ENCODE measurements at regions not wholly inside any gene's neighbourhood (a gene's known extent, or its start where the extent isn't known, plus 50 kb on each side); places are given as distances from the start of the nearest gene placed in this dataset.
A peak's percentile ranks its signal among the peaks of the same experiment; 100 is the strongest.
"Not testable (repeated sequence)": the region's sequence is repeated elsewhere in the genome, so short reads cannot be mapped to it uniquely, and the experiment has no call there.

GRCh38 chr1:804378-805115 is 118.1 kb upstream of the OR4F16 start:
- H3K36me3 Mint-ChIP-seq, H3K4me3 Mint-ChIP-seq, H3K27me3 Mint-ChIP-seq, H3K4me1 Mint-ChIP-seq, ATAC-seq, H3K9me3 Mint-ChIP-seq, H3K27ac Mint-ChIP-seq, POLR2A ChIA-PET, DNase-seq: not testable (repeated sequence)

- H3K9me3 Mint-ChIP-seq, POLR2A ChIA-PET, DNase-seq, ATAC-seq, H3K36me3 Mint-ChIP-seq, H3K27me3 Mint-ChIP-seq, H3K4me1 Mint-ChIP-seq, H3K27ac Mint-ChIP-seq, H3K4me3 Mint-ChIP-seq: not testable (repeated sequence)
Observed at GRCh38 chr1:805310-805709, 118.4 kb upstream of the SAMD11 start.

GRCh38 chr1:807066-807465 is 116.7 kb upstream of the SAMD11 start:
- DNase-seq, ATAC-seq, POLR2A ChIA-PET, H3K9me3 Mint-ChIP-seq, H3K36me3 Mint-ChIP-seq, H3K27ac Mint-ChIP-seq, H3K4me1 Mint-ChIP-seq, H3K27me3 Mint-ChIP-seq, H3K4me3 Mint-ChIP-seq: not testable (repeated sequence)

GRCh38 chr1:807699-808390 is 115.9 kb upstream of the SAMD11 start:
- ATAC-seq, H3K36me3 Mint-ChIP-seq, H3K9me3 Mint-ChIP-seq, H3K27me3 Mint-ChIP-seq, H3K4me1 Mint-ChIP-seq, POLR2A ChIA-PET, H3K4me3 Mint-ChIP-seq, DNase-seq: not testable (repeated sequence)
- H3K27ac Mint-ChIP-seq = peak overlapping the region in 2 of 10 donors; percentile 21 to 40

GRCh38 chr1:810949-811348 is 112.8 kb upstream of the SAMD11 start:
- not testable (repeated sequence) for DNase-seq, H3K36me3 Mint-ChIP-seq, H3K4me3 Mint-ChIP-seq

GRCh38 chr1:812535-813127 is 111.1 kb upstream of the SAMD11 start:
- POLR2A ChIA-PET, ATAC-seq, H3K9me3 Mint-ChIP-seq, H3K36me3 Mint-ChIP-seq, H3K27me3 Mint-ChIP-seq, DNase-seq: not testable (repeated sequence)
- Mint-ChIP-seq H3K4me1 (peaks cover 7 to 21% (median 16%) of the 10 kb centered on the region in 4 donors), H3K27ac (peak overlapping the region in 2 of 10 donors; percentile 14 to 27), H3K4me3 (peak overlapping the region in 1 of 10 donors; percentile 12)

More at GRCh38 chr1:810949-811348, 112.8 kb upstream of the SAMD11 start:
- POLR2A ChIA-PET, H3K9me3 Mint-ChIP-seq, H3K27ac Mint-ChIP-seq, ATAC-seq, H3K27me3 Mint-ChIP-seq, H3K4me1 Mint-ChIP-seq: not testable (repeated sequence)

- POLR2A ChIA-PET, H3K4me3 Mint-ChIP-seq, DNase-seq, ATAC-seq, H3K9me3 Mint-ChIP-seq, H3K27ac Mint-ChIP-seq, H3K27me3 Mint-ChIP-seq: not testable (repeated sequence)
- H3K36me3 Mint-ChIP-seq = peaks cover 0 to 14% (median 2%) of the 10 kb centered on the region in 3 donors
- peaks cover 5 to 21% (median 19%) of the 10 kb centered on the region in 4 donors for H3K4me1 Mint-ChIP-seq
Observed at GRCh38 chr1:814543-814942, 109.2 kb upstream of the SAMD11 start.

GRCh38 chr1:815147-815922 is 108.4 kb upstream of the SAMD11 start:
- H3K36me3 Mint-ChIP-seq = peaks cover 0 to 14% (median 2%) of the 10 kb centered on the region in 3 donors
- DNase-seq, H3K27me3 Mint-ChIP-seq, ATAC-seq, H3K9me3 Mint-ChIP-seq, H3K4me3 Mint-ChIP-seq, POLR2A ChIA-PET: not testable (repeated sequence)
- peak overlapping the region in 1 of 10 donors; percentile 4 for H3K27ac Mint-ChIP-seq
- peaks cover 5 to 21% (median 19%) of the 10 kb centered on the region in 4 donors for H3K4me1 Mint-ChIP-seq

GRCh38 chr1:817071-817599 is 106.6 kb upstream of the SAMD11 start:
- H3K27ac Mint-ChIP-seq = peak overlapping the region in 6 of 10 donors; percentile 26 to 72 (median 50)
- POLR2A ChIA-PET = not testable (repeated sequence)
- peak overlapping the region in 8 of 10 donors; percentile 5 to 65 (median 34) for H3K4me3 Mint-ChIP-seq

GRCh38 chr1:817658-818617 is 105.8 kb upstream of the SAMD11 start:
- DNase-seq, H3K9me3 Mint-ChIP-seq, H3K27me3 Mint-ChIP-seq, POLR2A ChIA-PET, H3K4me3 Mint-ChIP-seq, ATAC-seq: not testable (repeated sequence)
- peak overlapping the region in 2 of 10 donors; percentile 23 to 36 for H3K27ac Mint-ChIP-seq
- H3K36me3 Mint-ChIP-seq = peaks cover 0 to 12% (median 2%) of the 10 kb centered on the region in 3 donors
- peaks cover 5 to 16% (median 14%) of the 10 kb centered on the region in 4 donors for H3K4me1 Mint-ChIP-seq

More at GRCh38 chr1:817071-817599, 106.6 kb upstream of the SAMD11 start:
- ATAC-seq = peak; percentile 42 to 80
- not testable (repeated sequence) for H3K9me3 Mint-ChIP-seq, DNase-seq, H3K27me3 Mint-ChIP-seq
- H3K36me3 Mint-ChIP-seq = peaks cover 0 to 12% (median 2%) of the 10 kb centered on the region in 3 donors
- peaks cover 5 to 21% (median 18%) of the 10 kb centered on the region in 4 donors for H3K4me1 Mint-ChIP-seq

GRCh38 chr1:818618-819291 is 105.0 kb upstream of the SAMD11 start:
- ATAC-seq = no peak
- POLR2A ChIA-PET = no interaction called here
- no peak for DNase-seq
- no peaks in the 10 kb centered on the region for H3K9me3 Mint-ChIP-seq
- H3K4me3 Mint-ChIP-seq = peak overlapping the region in 1 of 10 donors; percentile 24
- H3K36me3 Mint-ChIP-seq = peaks cover 0 to 12% (median 2%) of the 10 kb centered on the region in 3 donors
- peaks cover 5 to 16% (median 13%) of the 10 kb centered on the region in 4 donors for H3K4me1 Mint-ChIP-seq
- peak overlapping the region in 3 of 10 donors; percentile 16 to 54 (median 39) for H3K27ac Mint-ChIP-seq
- H3K27me3 Mint-ChIP-seq = no peaks in the 10 kb centered on the region

Measured in naive thymus-derived CD8-positive, alpha-beta T cell (primary cell).